ENCODE measurements at regions not wholly inside any gene's neighbourhood (a gene's known extent, or its start where the extent isn't known, plus 50 kb on each side); places are given as distances from the start of the nearest gene placed in this dataset.

DNA sequence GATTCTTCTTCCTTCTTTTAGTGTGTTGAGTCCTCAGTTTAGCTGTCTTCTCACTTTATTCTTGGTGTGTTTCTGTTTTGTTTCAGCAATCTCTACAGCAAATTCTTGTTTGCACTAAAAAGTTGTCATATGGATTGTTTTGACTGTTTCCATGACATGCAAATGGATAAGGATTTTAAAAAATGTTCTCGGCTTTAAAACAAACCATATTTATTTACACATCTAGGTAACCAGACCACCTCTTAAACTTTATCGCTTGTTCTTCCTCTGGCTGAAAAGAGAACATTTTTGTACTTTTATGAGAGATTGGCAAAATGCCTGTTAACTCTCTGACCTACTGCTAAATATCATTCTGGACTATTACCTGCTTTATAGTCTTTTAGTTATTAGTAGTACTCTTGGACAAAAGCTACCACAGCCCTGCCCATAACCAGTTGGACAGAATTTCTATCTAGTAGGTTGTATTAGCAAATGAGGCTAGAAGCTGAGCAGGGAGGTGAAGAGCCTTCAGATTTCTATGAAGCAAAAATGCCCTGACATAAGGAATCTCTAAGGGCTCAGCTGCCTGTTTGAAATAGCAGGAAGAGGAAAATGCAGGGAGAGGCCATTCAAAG, 268.3 kb downstream of the CD109 start:
- H3K4me3 ChIP-seq (replicated peaks in 1 of 2; ENCODE audit: low read depth in 2 of 2, low read length in 2 of 2) = no peak overlapping the region
- TF ChIP-seq CTCF (IDR thresholded peaks at IDR 0.05; ENCODE audit: low read depth, low read length) = no peak
- DNase-seq (ENCODE audit: low read depth in 2 of 2) = peak in 1 of 2 donors; percentile 21

DNA sequence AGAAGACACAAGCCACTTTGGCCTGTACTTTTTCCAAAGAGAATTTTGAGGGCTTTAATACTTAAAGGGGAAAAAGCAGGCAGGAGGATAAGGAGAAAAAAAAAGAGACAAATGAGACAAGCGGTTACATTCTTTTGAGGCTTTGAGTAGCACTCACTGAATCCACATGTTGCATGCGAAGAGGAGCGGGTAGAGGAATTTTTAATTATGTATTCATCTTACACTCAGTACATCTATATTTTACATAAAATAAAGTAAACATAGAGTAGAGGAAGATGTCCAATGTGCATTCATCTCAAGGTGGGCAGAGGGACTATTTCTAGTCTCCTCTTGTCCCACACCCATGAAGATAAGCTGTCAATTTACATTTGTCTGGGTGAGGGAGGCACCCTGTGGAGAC, 266.9 kb downstream of the CD109 start:
- no peak for TF ChIP-seq CTCF (IDR thresholded peaks at IDR 0.05; ENCODE audit: low read depth, low read length)
- H3K4me3 ChIP-seq (replicated peaks in 1 of 2; ENCODE audit: low read depth in 2 of 2, low read length in 2 of 2) = no peak overlapping the region
- DNase-seq (ENCODE audit: low read depth in 2 of 2) = no peak

GRCh38 chr6:73956305-73956704, 260.3 kb downstream of the CD109 start:
- no peak overlapping the region for H3K4me3 ChIP-seq (replicated peaks in 1 of 2; ENCODE audit: low read depth in 2 of 2, low read length in 2 of 2)
- no peak for DNase-seq (ENCODE audit: low read depth in 2 of 2)
- TF ChIP-seq CTCF (IDR thresholded peaks at IDR 0.05; ENCODE audit: low read depth, low read length) = no peak

GRCh38 chr6:73955800-73956199, 259.8 kb downstream of the CD109 start:
- no peak overlapping the region for H3K4me3 ChIP-seq (replicated peaks in 1 of 2; ENCODE audit: low read depth in 2 of 2, low read length in 2 of 2)
- no peak for TF ChIP-seq CTCF (IDR thresholded peaks at IDR 0.05; ENCODE audit: low read depth, low read length)
- no peak for DNase-seq (ENCODE audit: low read depth in 2 of 2)

DNA sequence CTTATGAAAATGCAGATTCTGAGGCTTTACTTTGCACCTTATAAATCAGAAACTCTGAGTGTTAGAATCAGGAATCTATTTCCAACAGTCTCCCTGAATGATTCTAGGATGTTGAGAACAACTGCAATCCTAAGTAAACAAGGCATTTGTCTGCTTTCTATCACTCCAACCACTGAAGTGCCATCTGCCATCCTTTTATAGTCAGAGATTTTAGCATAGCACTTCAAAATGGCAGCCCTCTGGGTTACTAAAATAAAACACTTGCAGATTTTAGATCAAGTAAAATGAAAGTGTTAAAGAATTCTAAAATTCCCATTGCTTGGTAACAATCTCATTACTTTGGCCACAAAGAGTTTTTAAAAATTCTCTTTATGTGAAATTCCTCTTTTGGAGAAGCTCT, 258.9 kb downstream of the CD109 start:
- TF ChIP-seq CTCF (IDR thresholded peaks at IDR 0.05; ENCODE audit: low read depth, low read length) = no peak
- no peak for DNase-seq (ENCODE audit: low read depth in 2 of 2)
- no peak overlapping the region for H3K4me3 ChIP-seq (replicated peaks in 1 of 2; ENCODE audit: low read depth in 2 of 2, low read length in 2 of 2)

- TF ChIP-seq CTCF (IDR thresholded peaks at IDR 0.05; ENCODE audit: low read depth, low read length) = no peak
- DNase-seq (ENCODE audit: low read depth in 2 of 2) = peak; percentile 45 to 62
- H3K4me3 ChIP-seq (replicated peaks in 1 of 2; ENCODE audit: low read depth in 2 of 2, low read length in 2 of 2) = no peak overlapping the region
Measured at GRCh38 chr6:73951183-73951582, 255.2 kb downstream of the CD109 start.
